SK-N-MC (cell line): ENCODE measurements at regions not wholly inside any gene's neighbourhood (a gene's known extent, or its start where the extent isn't known, plus 50 kb on each side); places are given as distances from the start of the nearest gene placed in this dataset.

Experiments
- DNase-seq: peaks from one replicate; pipeline ENCODE4 v3.0.0-alpha.2; 2011; ENCODE audit warnings: low read depth, low spot score
- H3K27ac ChIP-seq: fragments of 200-600 bp; sonication (generic); 2 replicates; pipeline ENCODE4 v1.5.1; 2016; ENCODE audit warnings: mixed run types
- H3K36me3 ChIP-seq: fragments of 200-600 bp; sonication (generic); 2 replicates; pipeline ENCODE4 v1.6.1; 2017; ENCODE audit warnings: antibody characterized with exemption, low read length, mixed read lengths; ENCODE audit not compliant: insufficient read depth
- H3K4me3 ChIP-seq: fragments of 200-600 bp; sonication (generic); 2 replicates; pipeline ENCODE4 v1.5.1; 2016
- H3K9ac ChIP-seq: fragments of 200-600 bp; sonication (generic); 2 replicates; pipeline ENCODE4 v1.8.0; 2017; ENCODE audit warnings: mixed run types, mixed read lengths; ENCODE audit not compliant: insufficient read length
- H3K9me3 ChIP-seq: fragments of 200-600 bp; sonication (generic); 2 replicates; pipeline ENCODE4 v1.6.1; 2017; ENCODE audit warnings: low read depth, mild to moderate bottlenecking, antibody characterized with exemption, low read length, moderate library complexity, mixed read lengths
- EZH2 ChIP-seq: fragments of 200-600 bp; sonication (generic); IDR thresholded peaks from one replicate; pipeline ENCODE4 v1.6.1; 2017; ENCODE audit warnings: antibody characterized with exemption
- FOXP2 ChIP-seq: optimal IDR thresholded peaks from 2 replicates; pipeline ENCODE3; 2011; ENCODE audit warnings: mild to moderate bottlenecking, moderate library complexity; ENCODE audit not compliant: insufficient read depth; ENCODE audit errors: extremely low read length, control extremely low read depth
- POLR2AphosphoS5 ChIP-seq: IDR thresholded peaks from 2 replicates; pipeline ENCODE4 v1.6.1; 2012; ENCODE audit warnings: mild to moderate bottlenecking, low read depth, low read length, borderline replicate concordance

GRCh38 chr10:10927608-10928007, 90.1 kb upstream of the CELF2 start:
- TF ChIP-seq EZH2 (no peak), POLR2AphosphoS5 (no peak), FOXP2 (no peak)
- H3K9ac ChIP-seq: no peak overlapping the region
- H3K9me3 ChIP-seq: no peaks in the 10 kb centered on the region
- H3K36me3 ChIP-seq: no peaks in the 10 kb centered on the region
- no peak overlapping the region for H3K27ac ChIP-seq
- H3K4me3 ChIP-seq: no peak overlapping the region
- DNase-seq: no peak

- Histone ChIP-seq H3K36me3 (no peaks in the 10 kb centered on the region), H3K9me3 (no peaks in the 10 kb centered on the region), H3K4me3 (no peak overlapping the region), H3K27ac (no peak overlapping the region), H3K9ac (no peak overlapping the region)
- no peak for TF ChIP-seq EZH2
- no peak for DNase-seq
These were observed 86.5 kb upstream of the CELF2 start for GRCh38 chr10:10930979-10931743.

- Histone ChIP-seq H3K9me3 (no peaks in the 10 kb centered on the region), H3K4me3 (no peak overlapping the region), H3K36me3 (no peaks in the 10 kb centered on the region), H3K9ac (no peak overlapping the region), H3K27ac (no peak overlapping the region)
- DNase-seq: no peak
- TF ChIP-seq FOXP2 (no peak), POLR2AphosphoS5 (no peak), EZH2 (no peak)
These were observed 82.6 kb upstream of the CELF2 start for GRCh38 chr10:10935032-10935431.

GRCh38 chr10:10938676-10939075, 79.0 kb upstream of the CELF2 start:
- no peak overlapping the region for H3K4me3 ChIP-seq
- no peak overlapping the region for H3K9ac ChIP-seq
- no peak overlapping the region for H3K27ac ChIP-seq
- no peaks in the 10 kb centered on the region for H3K9me3 ChIP-seq
- DNase-seq: no peak
- H3K36me3 ChIP-seq: no peaks in the 10 kb centered on the region
- TF ChIP-seq POLR2AphosphoS5 (no peak), EZH2 (no peak)

GRCh38 chr10:10941127-10941730, 76.4 kb upstream of the CELF2 start:
- DNase-seq: no peak

GRCh38 chr10:10942441-10942840, 75.2 kb upstream of the CELF2 start:
- TF ChIP-seq EZH2: no peak
- no peak for TF ChIP-seq POLR2AphosphoS5
- no peak for TF ChIP-seq FOXP2
- H3K36me3 ChIP-seq: no peaks in the 10 kb centered on the region
- no peak overlapping the region for H3K9ac ChIP-seq
- no peak overlapping the region for H3K27ac ChIP-seq
- no peak for DNase-seq
- no peaks in the 10 kb centered on the region for H3K9me3 ChIP-seq
- H3K4me3 ChIP-seq: no peak overlapping the region

More at GRCh38 chr10:10941127-10941730, 76.4 kb upstream of the CELF2 start:
- no peak overlapping the region for H3K9ac ChIP-seq
- no peak overlapping the region for H3K27ac ChIP-seq
- no peaks in the 10 kb centered on the region for H3K9me3 ChIP-seq
- TF ChIP-seq FOXP2 (no peak), EZH2 (no peak), POLR2AphosphoS5 (no peak)
- no peaks in the 10 kb centered on the region for H3K36me3 ChIP-seq
- H3K4me3 ChIP-seq: no peak overlapping the region

- H3K27ac ChIP-seq: no peak overlapping the region
- no peaks in the 10 kb centered on the region for H3K36me3 ChIP-seq
- H3K9ac ChIP-seq: no peak overlapping the region
- no peaks in the 10 kb centered on the region for H3K9me3 ChIP-seq
- DNase-seq: no peak
- TF ChIP-seq FOXP2: no peak
- no peak overlapping the region for H3K4me3 ChIP-seq
These were observed 71.6 kb upstream of the CELF2 start for GRCh38 chr10:10946081-10946480.

GRCh38 chr10:10946801-10947200, 70.9 kb upstream of the CELF2 start:
- no peak for DNase-seq
- no peak overlapping the region for H3K27ac ChIP-seq
- no peak overlapping the region for H3K4me3 ChIP-seq
- no peaks in the 10 kb centered on the region for H3K9me3 ChIP-seq
- TF ChIP-seq FOXP2: no peak
- TF ChIP-seq EZH2: no peak
- TF ChIP-seq POLR2AphosphoS5: no peak
- H3K9ac ChIP-seq: no peak overlapping the region
- no peaks in the 10 kb centered on the region for H3K36me3 ChIP-seq

GRCh38 chr10:10951675-10952074, 66.0 kb upstream of the CELF2 start:
- Histone ChIP-seq H3K9ac (no peak overlapping the region), H3K27ac (no peak overlapping the region), H3K36me3 (no peaks in the 10 kb centered on the region), H3K9me3 (no peaks in the 10 kb centered on the region), H3K4me3 (no peak overlapping the region)
- TF ChIP-seq FOXP2: no peak
- no peak for TF ChIP-seq EZH2
- TF ChIP-seq POLR2AphosphoS5: no peak
- DNase-seq: no peak
